GM23338 (cell line): ENCODE measurements at regions not wholly inside any gene's neighbourhood (a gene's known extent, or its start where the extent isn't known, plus 50 kb on each side); places are given as distances from the start of the nearest gene placed in this dataset.

Experiments used
- ATAC-seq: fragments of 200-7000 bp; cut with Tn5 transposase; 3 replicates; pipeline ENCODE4 v1.9.1; 2020
- DNase-seq: peaks from one replicate; pipeline ENCODE4 v3.0.0-alpha.2; 2015; ENCODE audit warnings: low spot score
- H2AFZ ChIP-seq: fragments of 200-600 bp; sonication (generic); 2 replicates; pipeline ENCODE4 v1.8.0; 2016; ENCODE audit warnings: antibody characterized with exemption, mild to moderate bottlenecking, moderate library complexity
- H3F3A ChIP-seq: fragments of 200-600 bp; sonication (generic); replicated peaks from 2 replicates; pipeline ENCODE4 v1.8.0; 2017; ENCODE audit warnings: antibody characterized with exemption, mixed run types, low read depth
- H3K27ac ChIP-seq: fragments of 200-600 bp; sonication (generic); 2 replicates; pipeline ENCODE4 v1.6.1; 2016; ENCODE audit warnings: low read depth
- H3K27me3 ChIP-seq: fragments of 200-600 bp; sonication (generic); 2 replicates; pipeline ENCODE4 v1.8.0; 2016; ENCODE audit warnings: mild to moderate bottlenecking, mixed run types, moderate library complexity; ENCODE audit not compliant: insufficient read depth
- H3K36me3 ChIP-seq: fragments of 200-600 bp; sonication (generic); 2 replicates; pipeline ENCODE4 v1.8.0; 2016; ENCODE audit warnings: mild to moderate bottlenecking; ENCODE audit not compliant: insufficient read depth
- H3K4me1 ChIP-seq: fragments of 200-600 bp; sonication (generic); 2 replicates; pipeline ENCODE4 v1.8.0; 2016; ENCODE audit warnings: mild to moderate bottlenecking, moderate library complexity; ENCODE audit not compliant: insufficient read depth
- H3K4me2 ChIP-seq: fragments of 200-600 bp; sonication (generic); 2 replicates; pipeline ENCODE4 v1.7.1; 2017; ENCODE audit warnings: mixed run types
- H3K4me3 ChIP-seq: fragments of 200-600 bp; sonication (generic); 2 replicates; pipeline ENCODE4 v1.6.1; 2016; ENCODE audit warnings: mixed run types
- H3K79me2 ChIP-seq: fragments of 200-600 bp; sonication (generic); replicated peaks from 2 replicates; pipeline ENCODE4 v1.8.0; 2017; ENCODE audit warnings: mild to moderate bottlenecking; ENCODE audit not compliant: insufficient read depth
- H3K9me2 ChIP-seq: fragments of 200-600 bp; sonication (generic); 2 replicates; pipeline ENCODE4 v1.8.0; 2017; ENCODE audit not compliant: insufficient read depth
- H4K20me1 ChIP-seq: fragments of 200-600 bp; sonication (generic); replicated peaks from 2 replicates; pipeline ENCODE4 v1.8.0; 2017; ENCODE audit warnings: mild to moderate bottlenecking; ENCODE audit not compliant: insufficient read depth
- H3K27ac Mint-ChIP-seq: 2 replicates; pipeline ENCODE4 v1.8.0; 2020; ENCODE audit warnings: inconsistent platforms, mild to moderate bottlenecking, moderate library complexity, mixed read lengths
- H3K27me3 Mint-ChIP-seq: 3 replicates; pipeline ENCODE4 v1.8.0; 2022; ENCODE audit warnings: low read depth, mild to moderate bottlenecking, moderate library complexity, mixed read lengths, inconsistent platforms; ENCODE audit not compliant: insufficient read depth, poor library complexity
- H3K36me3 Mint-ChIP-seq: 3 replicates; pipeline ENCODE4 v1.8.0; 2021; ENCODE audit warnings: low read depth, mild to moderate bottlenecking, inconsistent platforms, moderate library complexity, mixed read lengths
- H3K4me1 Mint-ChIP-seq: 3 replicates; pipeline ENCODE4 v1.8.0; 2020; ENCODE audit warnings: mild to moderate bottlenecking, inconsistent platforms, mixed read lengths
- H3K4me3 Mint-ChIP-seq: 3 replicates; pipeline ENCODE4 v1.8.0; 2021; ENCODE audit warnings: moderate library complexity, mild to moderate bottlenecking, inconsistent platforms, mixed read lengths
- H3K9me3 Mint-ChIP-seq: 3 replicates; pipeline ENCODE4 v1.8.0; 2020; ENCODE audit warnings: moderate library complexity, mild to moderate bottlenecking, inconsistent platforms, mixed read lengths
- CTCF ChIP-seq, 2 experiments: fragments of 200-600 bp in 1 of 2; sonication (generic) in 1 of 2; conservative IDR thresholded peaks; 2 replicates each; pipeline versions ENCODE4 v1.5.1 to v1.6.1; 2016 to 2017; ENCODE audit warnings: antibody characterized with exemption in 2 of 2, low read depth in 2 of 2, mild to moderate bottlenecking in 2 of 2, moderate library complexity in 1 of 2
- JUNB ChIP-seq: IDR thresholded peaks from one replicate; pipeline ENCODE4 v1.6.1; 2016; ENCODE audit warnings: antibody characterized with exemption; ENCODE audit not compliant: unreplicated experiment
- STAT1 ChIP-seq: IDR thresholded peaks from one replicate; pipeline ENCODE4 v1.6.1; 2016; ENCODE audit warnings: antibody characterized with exemption; ENCODE audit not compliant: unreplicated experiment
- ZNF114 ChIP-seq: fragments of 250-450 bp; sonication (Bioruptor Pico); IDR thresholded peaks from 2 replicates; pipeline ENCODE4 v1.5.0; 2020; ENCODE audit warnings: mild to moderate bottlenecking, moderate library complexity
- ZNF331 ChIP-seq: fragments of 250-450 bp; sonication (Bioruptor Pico); IDR thresholded peaks from 2 replicates; pipeline ENCODE4 v1.5.0; 2020; ENCODE audit warnings: low read depth, mild to moderate bottlenecking, moderate library complexity
- ZNF462 ChIP-seq: fragments of 250-450 bp; sonication (Bioruptor Pico); IDR thresholded peaks from 2 replicates; pipeline ENCODE4 v1.5.0; 2020; ENCODE audit warnings: mild to moderate bottlenecking, moderate library complexity

- no peak for TF ChIP-seq ZNF462
Measured at GRCh38 chr13:76330761-76331160, 555.4 kb downstream of the KCTD12 start (continued).

- TF ChIP-seq ZNF462 (no peak), ZNF331 (no peak), STAT1 (no peak), JUNB (no peak), CTCF (conservative IDR thresholded peaks at IDR 0.05; ENCODE audit: low read depth in 2 of 2) (no peak), ZNF114 (CRISPR knock-in tag) (no peak)
- H3K9me3 Mint-ChIP-seq, result no peaks in the 10 kb centered on the region
- no peak for ATAC-seq
Measured at GRCh38 chr13:76329866-76330580, 556.2 kb downstream of the KCTD12 start.

More at GRCh38 chr13:76329866-76330580, 556.2 kb downstream of the KCTD12 start:
- H3K9me2 ChIP-seq, result peaks cover 11% of the 10 kb centered on the region; the same call in 1 of the 2 replicates
- H3K27me3 ChIP-seq, result peaks cover 18% of the 10 kb centered on the region
- no peak overlapping the region for H3K27ac ChIP-seq
- H2AFZ ChIP-seq, result no peak overlapping the region
- no peaks in the 10 kb centered on the region for H3K4me1 ChIP-seq
- peaks cover 5% of the 10 kb centered on the region for H3K27me3 Mint-ChIP-seq
- no peak overlapping the region for H3K4me3 ChIP-seq
- H3K4me1 Mint-ChIP-seq, result no peaks in the 10 kb centered on the region
- no peaks in the 10 kb centered on the region for H4K20me1 ChIP-seq
- DNase-seq, result no peak
- H3K36me3 ChIP-seq, result no peaks in the 10 kb centered on the region
- H3K4me2 ChIP-seq, result no peak overlapping the region
- H3K36me3 Mint-ChIP-seq, result no peaks in the 10 kb centered on the region
- no peaks in the 10 kb centered on the region for H3F3A ChIP-seq
- H3K4me3 Mint-ChIP-seq, result no peak overlapping the region
- H3K79me2 ChIP-seq, result no peaks in the 10 kb centered on the region
- no peak overlapping the region for H3K27ac Mint-ChIP-seq
